ENCODE measurements at regions not wholly inside any gene's neighbourhood (a gene's known extent, or its start where the extent isn't known, plus 50 kb on each side); places are given as distances from the start of the nearest gene placed in this dataset.

- DNase-seq (no peak), ATAC-seq (ENCODE audit: low read depth in 2 of 2) (no peak)
- H3K27me3 Mint-ChIP-seq: no peaks in the 10 kb centered on the region
- H3K4me3 Mint-ChIP-seq: no peak overlapping the region
- no peak overlapping the region for H3K27ac Mint-ChIP-seq
- H3K9me3 Mint-ChIP-seq: peaks cover 2 to 26% (median 11%) of the 10 kb centered on the region in 7 donors
- no peaks in the 10 kb centered on the region for H3K4me1 Mint-ChIP-seq
- H3K36me3 Mint-ChIP-seq: no peaks in the 10 kb centered on the region
Observed at GRCh38 chrX:122818068-122818467, 366.0 kb upstream of the GRIA3 start.

GRCh38 chrX:122833230-122833629, 350.8 kb upstream of the GRIA3 start:
- no peaks in the 10 kb centered on the region for H3K36me3 Mint-ChIP-seq
- H3K4me1 Mint-ChIP-seq: no peaks in the 10 kb centered on the region
- no peak overlapping the region for H3K27ac Mint-ChIP-seq
- ATAC-seq (ENCODE audit: low read depth in 2 of 2) (no peak), DNase-seq (no peak)
- no peak overlapping the region for H3K4me3 Mint-ChIP-seq
- H3K9me3 Mint-ChIP-seq: peaks cover 0 to 10% (median 3%) of the 10 kb centered on the region in 7 donors
- no peaks in the 10 kb centered on the region for H3K27me3 Mint-ChIP-seq

- DNase-seq (no peak), ATAC-seq (ENCODE audit: low read depth in 2 of 2) (no peak)
- Mint-ChIP-seq H3K36me3 (no peaks in the 10 kb centered on the region), H3K4me3 (no peak overlapping the region), H3K4me1 (no peaks in the 10 kb centered on the region), H3K27ac (no peak overlapping the region), H3K27me3 (no peaks in the 10 kb centered on the region), H3K9me3 (peaks cover 0 to 18% (median 2%) of the 10 kb centered on the region in 7 donors)
Observed at GRCh38 chrX:122835886-122836285, 348.2 kb upstream of the GRIA3 start.

GRCh38 chrX:122850326-122850725, 333.8 kb upstream of the GRIA3 start:
- Mint-ChIP-seq H3K36me3 (no peaks in the 10 kb centered on the region), H3K4me1 (no peaks in the 10 kb centered on the region), H3K9me3 (peaks cover 0 to 21% (median 4%) of the 10 kb centered on the region in 7 donors), H3K4me3 (no peak overlapping the region), H3K27me3 (no peaks in the 10 kb centered on the region), H3K27ac (no peak overlapping the region)
- ATAC-seq (ENCODE audit: low read depth in 2 of 2) (no peak), DNase-seq (no peak)

- no peak for DNase-seq
- Mint-ChIP-seq H3K4me3 (no peak overlapping the region), H3K9me3 (peaks cover 0 to 20% (median 7%) of the 10 kb centered on the region in 7 donors), H3K36me3 (no peaks in the 10 kb centered on the region), H3K4me1 (no peaks in the 10 kb centered on the region), H3K27me3 (no peaks in the 10 kb centered on the region), H3K27ac (no peak overlapping the region)
- no peak for ATAC-seq (ENCODE audit: low read depth in 2 of 2)
Observed at GRCh38 chrX:122856205-122856604, 327.9 kb upstream of the GRIA3 start.

GRCh38 chrX:122857734-122858133, 326.3 kb upstream of the GRIA3 start:
- Mint-ChIP-seq H3K27me3 (no peaks in the 10 kb centered on the region), H3K9me3 (peaks cover 0 to 20% (median 7%) of the 10 kb centered on the region in 7 donors)

GRCh38 chrX:122863067-122863466, 321.0 kb upstream of the GRIA3 start:
- Mint-ChIP-seq H3K4me3 (no peak overlapping the region), H3K27me3 (no peaks in the 10 kb centered on the region), H3K27ac (no peak overlapping the region), H3K9me3 (peaks cover 0 to 7% (median 0%) of the 10 kb centered on the region in 7 donors), H3K36me3 (no peaks in the 10 kb centered on the region), H3K4me1 (no peaks in the 10 kb centered on the region)
- ATAC-seq (ENCODE audit: low read depth in 2 of 2): no peak
- DNase-seq: no peak

More at GRCh38 chrX:122857734-122858133, 326.3 kb upstream of the GRIA3 start:
- ATAC-seq (ENCODE audit: low read depth in 2 of 2): no peak
- no peaks in the 10 kb centered on the region for H3K36me3 Mint-ChIP-seq
- DNase-seq: no peak
- no peak overlapping the region for H3K4me3 Mint-ChIP-seq
- H3K27ac Mint-ChIP-seq: no peak overlapping the region
- no peaks in the 10 kb centered on the region for H3K4me1 Mint-ChIP-seq

- DNase-seq (no peak), ATAC-seq (ENCODE audit: low read depth in 2 of 2) (no peak)
- Mint-ChIP-seq H3K4me3 (no peak overlapping the region), H3K27me3 (no peaks in the 10 kb centered on the region), H3K4me1 (no peaks in the 10 kb centered on the region), H3K36me3 (no peaks in the 10 kb centered on the region), H3K9me3 (peaks cover 0 to 11% (median 0%) of the 10 kb centered on the region in 7 donors), H3K27ac (no peak overlapping the region)
Observed at GRCh38 chrX:122866532-122866931, 317.5 kb upstream of the GRIA3 start.

- no peaks in the 10 kb centered on the region for H3K27me3 Mint-ChIP-seq
- H3K36me3 Mint-ChIP-seq: no peaks in the 10 kb centered on the region
- no peak for ATAC-seq (ENCODE audit: low read depth in 2 of 2)
- no peak overlapping the region for H3K4me3 Mint-ChIP-seq
- H3K9me3 Mint-ChIP-seq: peaks cover 0 to 5% (median 0%) of the 10 kb centered on the region in 7 donors
- no peak for DNase-seq
- H3K4me1 Mint-ChIP-seq: no peaks in the 10 kb centered on the region
- no peak overlapping the region for H3K27ac Mint-ChIP-seq
Observed at GRCh38 chrX:122868631-122869030, 315.4 kb upstream of the GRIA3 start.

GRCh38 chrX:122869171-122869570, 314.9 kb upstream of the GRIA3 start:
- Mint-ChIP-seq H3K27me3 (no peaks in the 10 kb centered on the region), H3K27ac (no peak overlapping the region), H3K4me3 (no peak overlapping the region), H3K4me1 (no peaks in the 10 kb centered on the region), H3K36me3 (no peaks in the 10 kb centered on the region), H3K9me3 (peaks cover 0 to 7% (median 0%) of the 10 kb centered on the region in 7 donors)
- ATAC-seq (ENCODE audit: low read depth in 2 of 2) (no peak), DNase-seq (no peak)

- Mint-ChIP-seq H3K36me3 (no peaks in the 10 kb centered on the region), H3K27ac (no peak overlapping the region), H3K27me3 (no peaks in the 10 kb centered on the region), H3K4me3 (no peak overlapping the region), H3K4me1 (no peaks in the 10 kb centered on the region), H3K9me3 (peaks cover 0 to 7% (median 3%) of the 10 kb centered on the region in 7 donors)
- no peak for ATAC-seq (ENCODE audit: low read depth in 2 of 2)
- DNase-seq: no peak
Observed at GRCh38 chrX:122878269-122878668, 305.8 kb upstream of the GRIA3 start.

GRCh38 chrX:122880952-122881351, 303.1 kb upstream of the GRIA3 start:
- no peak overlapping the region for H3K4me3 Mint-ChIP-seq
- DNase-seq (no peak), ATAC-seq (ENCODE audit: low read depth in 2 of 2) (no peak)
- H3K36me3 Mint-ChIP-seq: no peaks in the 10 kb centered on the region
- H3K4me1 Mint-ChIP-seq: no peaks in the 10 kb centered on the region
- no peak overlapping the region for H3K27ac Mint-ChIP-seq
- peaks cover 0 to 9% (median 5%) of the 10 kb centered on the region in 7 donors for H3K9me3 Mint-ChIP-seq
- H3K27me3 Mint-ChIP-seq: no peaks in the 10 kb centered on the region

- Mint-ChIP-seq H3K27ac (no peak overlapping the region), H3K27me3 (no peaks in the 10 kb centered on the region), H3K4me1 (no peaks in the 10 kb centered on the region)
Observed at GRCh38 chrX:122890729-122891128, 293.3 kb upstream of the GRIA3 start.

GRCh38 chrX:122906726-122907125, 277.4 kb upstream of the GRIA3 start:
- Mint-ChIP-seq H3K27me3 (no peaks in the 10 kb centered on the region), H3K27ac (no peak overlapping the region), H3K4me1 (no peaks in the 10 kb centered on the region), H3K9me3 (peaks cover 4 to 35% (median 14%) of the 10 kb centered on the region in 7 donors), H3K36me3 (no peaks in the 10 kb centered on the region), H3K4me3 (no peak overlapping the region)
- no peak for ATAC-seq (ENCODE audit: low read depth in 2 of 2)
- DNase-seq: no peak

More at GRCh38 chrX:122890729-122891128, 293.3 kb upstream of the GRIA3 start:
- Mint-ChIP-seq H3K4me3 (no peak overlapping the region), H3K9me3 (peaks cover 0 to 9% (median 3%) of the 10 kb centered on the region in 7 donors), H3K36me3 (no peaks in the 10 kb centered on the region)
- DNase-seq: no peak
- ATAC-seq (ENCODE audit: low read depth in 2 of 2): no peak

- H3K36me3 Mint-ChIP-seq: no peaks in the 10 kb centered on the region
- peaks cover 4 to 35% (median 15%) of the 10 kb centered on the region in 7 donors for H3K9me3 Mint-ChIP-seq
- no peaks in the 10 kb centered on the region for H3K4me1 Mint-ChIP-seq
- peak overlapping the region in 1 of 8 donors; percentile 6 for H3K4me3 Mint-ChIP-seq
- DNase-seq (no peak), ATAC-seq (ENCODE audit: low read depth in 2 of 2) (no peak)
- no peak overlapping the region for H3K27ac Mint-ChIP-seq
- no peaks in the 10 kb centered on the region for H3K27me3 Mint-ChIP-seq
Observed at GRCh38 chrX:122907375-122907774, 276.7 kb upstream of the GRIA3 start.

Data from naive B cell (primary cell).